Progenitor cell of endocrine pancreas (in vitro differentiated cells): ENCODE measurements at regions not wholly inside any gene's neighbourhood (a gene's known extent, or its start where the extent isn't known, plus 50 kb on each side); places are given as distances from the start of the nearest gene placed in this dataset.

Experiments used
- DNase-seq: peaks from one replicate; pipeline ENCODE4 v3.0.0; 2021; ENCODE audit warnings: low spot score; ENCODE audit not compliant: unreplicated experiment
- H3K27ac Mint-ChIP-seq: 2 replicates; pipeline ENCODE4 v1.8.0; 2021; ENCODE audit warnings: mild to moderate bottlenecking, moderate library complexity, mixed read lengths
- H3K27me3 Mint-ChIP-seq: 2 replicates; pipeline ENCODE4 v1.8.0; 2021; ENCODE audit warnings: mixed read lengths
- H3K36me3 Mint-ChIP-seq: 2 replicates; pipeline ENCODE4 v1.8.0; 2022; ENCODE audit warnings: mixed read lengths; ENCODE audit not compliant: insufficient read depth
- H3K4me1 Mint-ChIP-seq: 2 replicates; pipeline ENCODE4 v1.8.0; 2021; ENCODE audit warnings: low read depth, mixed read lengths
- H3K4me3 Mint-ChIP-seq: 2 replicates; pipeline ENCODE4 v1.8.0; 2021; ENCODE audit warnings: low read depth, mild to moderate bottlenecking, moderate library complexity, mixed read lengths
- H3K9me3 Mint-ChIP-seq: 2 replicates; pipeline ENCODE4 v1.8.0; 2021; ENCODE audit warnings: low read depth, mixed read lengths
- TF ChIP-seq, protein P1 (sequence below): fragments of 200-600 bp; sonication (generic); IDR thresholded peaks from one replicate; pipeline ENCODE4 v1.5.0; 2021; ENCODE audit warnings: antibody characterized with exemption, mild to moderate bottlenecking; ENCODE audit not compliant: unreplicated experiment

DNA sequence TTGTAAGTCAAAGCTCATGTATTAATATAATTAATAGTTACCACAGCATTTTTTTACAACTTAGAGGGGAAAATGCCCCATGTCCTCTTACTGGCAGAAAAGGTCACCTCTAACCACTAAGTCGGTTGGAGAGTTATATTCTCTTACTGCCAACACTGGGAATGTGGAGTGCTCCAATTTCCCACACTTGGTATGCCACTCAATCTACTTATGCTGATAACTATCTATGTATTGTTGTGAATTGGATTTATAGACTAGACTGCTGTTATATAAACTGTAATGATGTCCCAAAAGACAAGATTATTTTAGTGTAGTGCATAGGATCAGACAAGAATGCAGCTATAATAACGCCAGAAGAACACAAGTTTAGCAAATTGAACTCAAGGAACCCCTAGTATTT is 2385.2 kb upstream of the C9orf72 start:
- DNase-seq: no peak
- Mint-ChIP-seq H3K27me3 (no peaks in the 10 kb centered on the region), H3K9me3 (no peaks in the 10 kb centered on the region), H3K4me3 (no peak overlapping the region), H3K27ac (no peak overlapping the region), H3K4me1 (peaks cover 6% of the 10 kb centered on the region), H3K36me3 (no peaks in the 10 kb centered on the region)
- TF ChIP-seq, protein P1, sequence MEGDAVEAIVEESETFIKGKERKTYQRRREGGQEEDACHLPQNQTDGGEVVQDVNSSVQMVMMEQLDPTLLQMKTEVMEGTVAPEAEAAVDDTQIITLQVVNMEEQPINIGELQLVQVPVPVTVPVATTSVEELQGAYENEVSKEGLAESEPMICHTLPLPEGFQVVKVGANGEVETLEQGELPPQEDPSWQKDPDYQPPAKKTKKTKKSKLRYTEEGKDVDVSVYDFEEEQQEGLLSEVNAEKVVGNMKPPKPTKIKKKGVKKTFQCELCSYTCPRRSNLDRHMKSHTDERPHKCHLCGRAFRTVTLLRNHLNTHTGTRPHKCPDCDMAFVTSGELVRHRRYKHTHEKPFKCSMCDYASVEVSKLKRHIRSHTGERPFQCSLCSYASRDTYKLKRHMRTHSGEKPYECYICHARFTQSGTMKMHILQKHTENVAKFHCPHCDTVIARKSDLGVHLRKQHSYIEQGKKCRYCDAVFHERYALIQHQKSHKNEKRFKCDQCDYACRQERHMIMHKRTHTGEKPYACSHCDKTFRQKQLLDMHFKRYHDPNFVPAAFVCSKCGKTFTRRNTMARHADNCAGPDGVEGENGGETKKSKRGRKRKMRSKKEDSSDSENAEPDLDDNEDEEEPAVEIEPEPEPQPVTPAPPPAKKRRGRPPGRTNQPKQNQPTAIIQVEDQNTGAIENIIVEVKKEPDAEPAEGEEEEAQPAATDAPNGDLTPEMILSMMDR: no peak

DNA sequence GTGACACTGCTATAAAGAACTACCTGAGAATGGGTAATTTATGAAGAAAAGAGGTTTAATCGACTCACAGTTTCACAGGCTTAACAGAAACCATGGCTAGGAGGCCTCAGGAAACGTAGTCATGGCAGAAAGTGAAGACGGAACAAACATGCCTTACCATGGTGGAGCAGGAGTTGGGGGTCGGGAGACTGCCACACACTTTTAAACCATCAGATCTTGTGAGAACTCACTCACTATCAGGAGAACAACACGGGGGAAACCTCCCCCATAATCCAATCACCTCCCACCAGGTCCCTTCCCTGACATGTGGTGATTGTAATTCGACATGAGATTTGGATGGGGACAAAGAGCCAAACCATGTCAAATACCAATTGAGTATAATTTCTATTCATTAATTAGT is 2392.6 kb upstream of the C9orf72 start:
- H3K4me3 Mint-ChIP-seq: no peak overlapping the region
- H3K9me3 Mint-ChIP-seq: no peaks in the 10 kb centered on the region
- no peak overlapping the region for H3K27ac Mint-ChIP-seq
- TF ChIP-seq, protein P1: no peak
- H3K4me1 Mint-ChIP-seq: no peaks in the 10 kb centered on the region
- no peaks in the 10 kb centered on the region for H3K36me3 Mint-ChIP-seq
- no peak for DNase-seq
- H3K27me3 Mint-ChIP-seq: no peaks in the 10 kb centered on the region

DNA sequence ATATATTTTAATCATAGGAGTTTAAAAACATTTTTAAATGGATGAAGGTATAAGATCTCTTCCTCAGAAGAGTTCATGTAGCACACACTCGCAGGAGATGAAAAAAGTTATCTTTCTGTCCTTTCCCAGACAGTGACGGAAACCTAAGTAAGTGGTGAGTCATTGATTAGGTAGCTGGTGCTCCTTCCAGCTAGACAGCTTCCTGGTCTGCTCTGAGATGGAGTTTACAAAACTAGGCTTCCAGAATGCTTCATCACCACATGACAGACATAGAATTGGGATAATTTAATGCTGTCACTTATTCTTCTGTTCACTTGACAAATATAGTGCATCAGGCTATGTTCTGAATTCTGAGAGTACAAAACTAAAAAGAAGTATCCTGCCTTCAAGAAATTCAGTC is 2393.0 kb upstream of the C9orf72 start:
- H3K27ac Mint-ChIP-seq: no peak overlapping the region
- TF ChIP-seq, protein P1: no peak
- no peaks in the 10 kb centered on the region for H3K27me3 Mint-ChIP-seq
- no peaks in the 10 kb centered on the region for H3K4me1 Mint-ChIP-seq
- H3K9me3 Mint-ChIP-seq: no peaks in the 10 kb centered on the region
- no peaks in the 10 kb centered on the region for H3K36me3 Mint-ChIP-seq
- no peak for DNase-seq
- H3K4me3 Mint-ChIP-seq: no peak overlapping the region

DNA sequence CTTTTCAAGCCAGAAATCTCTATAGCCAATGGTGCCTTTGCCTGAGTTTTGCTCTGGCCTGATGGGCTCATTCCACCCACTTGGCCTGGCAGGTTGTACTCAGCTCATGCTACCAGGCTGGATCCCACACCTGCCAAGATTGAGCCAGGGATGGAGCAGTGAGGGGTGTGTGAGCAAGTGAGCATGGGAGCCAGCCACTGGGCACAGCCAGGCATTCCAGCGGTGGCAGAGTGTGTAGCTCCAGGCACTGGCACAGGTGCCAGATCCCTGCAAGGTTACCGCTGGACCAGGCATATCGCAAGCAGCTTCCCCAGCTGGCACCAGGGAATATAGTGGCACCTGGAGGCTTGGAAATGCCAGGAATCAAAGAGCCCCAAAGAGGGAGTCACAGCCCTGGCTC is 2395.6 kb upstream of the C9orf72 start:
- DNase-seq: no peak
- TF ChIP-seq, protein P1: no peak
- H3K27ac Mint-ChIP-seq: no peak overlapping the region
- H3K9me3 Mint-ChIP-seq: no peaks in the 10 kb centered on the region
- H3K4me1 Mint-ChIP-seq: no peaks in the 10 kb centered on the region
- no peak overlapping the region for H3K4me3 Mint-ChIP-seq
- no peaks in the 10 kb centered on the region for H3K36me3 Mint-ChIP-seq
- no peaks in the 10 kb centered on the region for H3K27me3 Mint-ChIP-seq

DNA sequence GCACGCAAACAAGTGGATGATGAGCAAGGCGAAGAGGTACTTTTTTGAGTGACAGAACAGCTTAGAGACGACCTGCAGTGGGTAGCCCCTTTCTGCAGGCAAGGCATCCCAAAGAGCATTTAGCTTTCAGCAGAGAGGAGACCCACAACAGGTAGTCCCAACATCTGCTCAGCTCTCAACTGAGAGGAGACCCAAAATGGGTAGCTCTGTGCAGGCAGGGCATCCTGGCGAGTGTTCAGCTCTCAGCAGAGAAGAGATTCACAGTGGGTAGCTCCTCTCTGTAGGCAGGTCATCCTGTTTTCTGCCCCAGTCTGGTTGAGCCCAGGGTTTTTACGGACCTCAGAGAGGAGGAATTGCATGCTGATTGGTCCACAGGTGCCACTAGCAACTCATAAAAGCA is 2396.1 kb upstream of the C9orf72 start:
- Mint-ChIP-seq H3K9me3 (no peaks in the 10 kb centered on the region), H3K27ac (no peak overlapping the region), H3K4me3 (no peak overlapping the region), H3K27me3 (no peaks in the 10 kb centered on the region), H3K36me3 (no peaks in the 10 kb centered on the region), H3K4me1 (no peaks in the 10 kb centered on the region)
- DNase-seq: no peak
- TF ChIP-seq, protein P1: no peak
